Astrocyte of the spinal cord (primary cell): ENCODE measurements at regions not wholly inside any gene's neighbourhood (a gene's known extent, or its start where the extent isn't known, plus 50 kb on each side); places are given as distances from the start of the nearest gene placed in this dataset.

Experiments
- DNase-seq: peaks from one replicate; pipeline ENCODE4 v3.0.0; 2011; ENCODE audit warnings: low read depth, low spot score
- H3K4me3 ChIP-seq: 2 replicates; pipeline ENCODE4 v1.5.1; 2011; ENCODE audit warnings: low read depth, mild to moderate bottlenecking, low read length, moderate library complexity
- CTCF ChIP-seq: IDR thresholded peaks from 2 replicates; pipeline ENCODE4 v1.5.1; 2012; ENCODE audit warnings: low read depth, mild to moderate bottlenecking, low read length, inconsistent platforms
- in situ Hi-C: cut with HindIII; loops from 2 replicates; pipeline ENCODE4 v1.10.0; 2017; ENCODE audit warnings: low sequenced_read_pairs

DNA sequence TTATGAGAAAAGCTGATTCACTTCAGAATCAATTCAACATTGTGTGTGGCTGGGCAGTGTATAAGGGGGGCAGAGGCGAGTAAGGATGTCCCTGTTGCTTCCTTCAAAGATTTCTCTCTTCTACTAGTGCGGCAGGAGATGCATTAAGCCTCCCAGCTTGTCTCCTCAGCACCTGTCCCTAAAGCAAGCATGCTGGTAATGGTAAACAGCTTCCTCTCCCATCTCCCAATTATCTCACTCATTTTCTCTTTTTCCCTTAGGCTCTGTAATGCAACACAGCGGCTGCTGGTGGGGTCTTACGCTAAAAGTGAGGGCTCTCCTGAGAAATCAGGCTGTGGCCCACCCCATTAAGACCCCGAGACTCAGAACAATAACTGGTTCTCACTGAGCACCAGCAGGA is 306.4 kb upstream of the ROPN1 start:
- in situ Hi-C loops: no loop called here

DNA sequence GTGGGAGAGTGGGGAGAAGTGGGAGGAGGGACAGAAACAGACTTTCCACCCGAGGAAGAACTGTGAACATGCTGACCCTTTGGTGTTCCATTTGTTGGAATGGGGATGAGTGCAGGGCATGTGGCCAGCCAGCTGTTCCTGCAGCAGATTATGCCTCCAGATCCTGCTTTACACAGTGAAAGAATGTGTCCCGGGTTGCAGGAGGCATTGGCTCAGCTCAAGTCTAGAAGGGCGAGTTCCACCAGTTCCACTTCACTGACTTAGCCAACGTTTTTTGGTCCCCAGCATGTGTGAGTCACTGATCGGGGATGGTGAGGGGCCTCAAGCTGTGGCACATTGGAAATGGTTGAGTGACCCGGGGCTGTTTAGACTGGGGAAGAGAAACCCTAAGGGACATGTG is 307.0 kb upstream of the ROPN1 start:
- in situ Hi-C loops: no loop called here
- DNase-seq: no peak
- no peak for TF ChIP-seq CTCF
- H3K4me3 ChIP-seq: no peak overlapping the region

More for the DNA sequence above, 306.4 kb upstream of the ROPN1 start:
- no peak overlapping the region for H3K4me3 ChIP-seq
- DNase-seq: no peak
- no peak for TF ChIP-seq CTCF

DNA sequence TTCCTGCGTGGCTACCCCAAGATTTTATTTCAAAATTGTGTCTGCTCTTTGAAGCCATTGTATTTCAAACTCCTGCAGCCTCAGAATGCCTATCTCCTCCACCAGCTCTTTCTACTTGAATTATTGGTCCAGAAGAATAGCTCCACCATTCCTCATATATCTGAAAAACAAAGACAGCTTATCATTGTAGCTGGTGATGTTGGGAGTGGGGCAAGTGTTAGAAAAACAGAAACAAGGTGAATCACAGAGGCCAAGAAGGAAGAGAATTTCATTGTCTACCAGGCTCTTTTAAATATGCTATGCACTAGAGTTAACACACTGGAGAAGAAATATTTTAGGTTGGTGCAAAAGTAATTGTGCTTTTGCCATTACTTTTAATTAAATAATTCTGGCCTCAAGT is 307.9 kb upstream of the ROPN1 start:
- TF ChIP-seq CTCF: no peak
- H3K4me3 ChIP-seq: no peak overlapping the region
- no peak for DNase-seq
- in situ Hi-C loops: no loop called here

DNA sequence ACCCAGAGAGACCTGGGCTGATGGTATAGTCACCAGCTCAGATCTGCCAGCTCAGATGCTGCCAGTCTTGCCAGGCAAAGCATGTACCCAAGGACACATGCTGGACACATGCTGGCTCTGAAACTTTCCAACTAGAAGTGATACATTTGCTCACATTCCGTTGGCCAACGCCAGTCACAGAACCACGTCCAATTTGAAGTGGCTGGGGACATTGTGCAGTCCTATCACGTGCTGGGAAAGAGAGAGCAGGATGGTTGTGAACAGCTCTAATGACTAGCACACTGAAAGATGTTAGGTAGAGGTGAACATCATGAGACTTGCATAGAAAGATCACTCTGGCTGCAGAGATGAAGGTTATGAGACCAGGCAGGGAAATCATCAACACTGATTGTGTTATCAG is 308.5 kb upstream of the ROPN1 start:
- TF ChIP-seq CTCF: no peak
- in situ Hi-C loops: no loop called here
- DNase-seq: no peak
- H3K4me3 ChIP-seq: no peak overlapping the region

- TF ChIP-seq CTCF: no peak
- in situ Hi-C loops: no loop called here
- H3K4me3 ChIP-seq: no peak overlapping the region
- no peak for DNase-seq
Observed at GRCh38 chr3:124303305-124303910, 311.5 kb upstream of the ROPN1 start.

- no peak for DNase-seq
- in situ Hi-C loops: no loop called here
- no peak overlapping the region for H3K4me3 ChIP-seq
- no peak for TF ChIP-seq CTCF
Observed at GRCh38 chr3:124306665-124307064, 314.7 kb upstream of the ROPN1 start.

GRCh38 chr3:124313621-124314020 is 321.7 kb upstream of the ROPN1 start:
- H3K4me3 ChIP-seq: no peak overlapping the region
- no peak for TF ChIP-seq CTCF
- in situ Hi-C loops: no loop called here

More at GRCh38 chr3:124313621-124314020, 321.7 kb upstream of the ROPN1 start:
- DNase-seq: no peak
